H1 (cell line): ENCODE measurements at regions not wholly inside any gene's neighbourhood (a gene's known extent, or its start where the extent isn't known, plus 50 kb on each side); places are given as distances from the start of the nearest gene placed in this dataset.

Source experiments
- CTCF ChIA-PET: fragments of 300-600 bp; sonication (Branson Sonifier 250); formaldehyde crosslinking; loops from one replicate; lab custom pipeline; 2021; ENCODE audit not compliant: partially characterized antibody; lab: Charles Lee
- POLR2A ChIA-PET: fragments of 300-600 bp; sonication (Branson Sonifier 250); formaldehyde crosslinking; loops from one replicate; lab custom pipeline; 2021; ENCODE audit warnings: inconsistent platforms; ENCODE audit not compliant: partially characterized antibody; lab: Charles Lee
- DNase-seq, 2 experiments: peaks; one replicate each; pipeline versions ENCODE4 v3.0.0 to v3.0.0-alpha.2; 2010 to 2022; ENCODE audit warnings: low spot score in 2 of 2, low read depth in 1 of 2, mixed read lengths in 1 of 2
- FAIRE-seq: peaks from 2 replicates; lab custom pipeline; 2011; peaks lifted over from hg19 to GRCh38; lab: Jason Lieb, UNC
- H2AFZ ChIP-seq: 2 replicates; pipeline ENCODE4 v1.8.1; 2012; ENCODE audit warnings: low read length, inconsistent platforms
- H2AK5ac ChIP-seq: 2 replicates; pipeline ENCODE4 v1.6.1; 2013; ENCODE audit warnings: low read depth, low read length
- H2BK120ac ChIP-seq: replicated peaks from 2 replicates; pipeline ENCODE3; 2013; ENCODE audit warnings: low read depth, low read length, inconsistent platforms
- H2BK12ac ChIP-seq: 2 replicates; pipeline ENCODE4 v1.6.1; 2013; ENCODE audit warnings: low read depth, low read length
- H2BK15ac ChIP-seq: 2 replicates; pipeline ENCODE4 v1.6.1; 2013; ENCODE audit warnings: low read length
- H2BK20ac ChIP-seq: 2 replicates; pipeline ENCODE4 v1.6.1; 2013; ENCODE audit warnings: low read length
- H2BK5ac ChIP-seq: 2 replicates; pipeline ENCODE4 v1.6.1; 2013; ENCODE audit warnings: low read depth, low read length
- H3K14ac ChIP-seq: 2 replicates; pipeline ENCODE4 v1.6.1; 2013; ENCODE audit warnings: inconsistent platforms; ENCODE audit not compliant: insufficient read length
- H3K18ac ChIP-seq: 2 replicates; pipeline ENCODE4 v1.6.1; 2013; ENCODE audit warnings: low read length; ENCODE audit errors: extremely low read depth
- H3K23ac ChIP-seq: 2 replicates; pipeline ENCODE4 v1.6.1; 2013; ENCODE audit warnings: inconsistent platforms; ENCODE audit not compliant: insufficient read length
- H3K23me2 ChIP-seq: 2 replicates; pipeline ENCODE4 v1.6.1; 2013; ENCODE audit warnings: low read depth, low read length
- H3K27ac ChIP-seq: 2 replicates; pipeline ENCODE4 v1.6.1; 2011; ENCODE audit warnings: low read depth, low read length, inconsistent platforms
- H3K27me3 ChIP-seq, 4 experiments: replicated peaks in 1 of 4; 1 replicate in 1 of 4; 2 replicates in 3 of 4; pipeline versions ENCODE4 v1.6.1 to v1.8.1; 2011 to 2013; ENCODE audit warnings: low read length in 3 of 4, mild to moderate bottlenecking in 3 of 4, inconsistent platforms in 2 of 4, mixed read lengths in 2 of 4, moderate library complexity in 1 of 4; ENCODE audit not compliant: control insufficient read depth in 3 of 4, insufficient read depth in 3 of 4; ENCODE audit errors: extremely low read depth in 1 of 4
- H3K36me3 ChIP-seq, 4 experiments: 2 replicates each; pipeline versions ENCODE4 v1.6.1 to v1.8.1; 2011 to 2013; ENCODE audit warnings: mild to moderate bottlenecking in 4 of 4, low read length in 3 of 4, moderate library complexity in 2 of 4, control low read depth in 1 of 4, inconsistent platforms in 1 of 4; ENCODE audit not compliant: insufficient read depth in 4 of 4, control insufficient read depth in 2 of 4
- H3K4ac ChIP-seq: replicated peaks from 2 replicates; pipeline ENCODE3; 2013; ENCODE audit warnings: low read length, low read depth, mixed read lengths, inconsistent platforms; ENCODE audit not compliant: insufficient read length
- H3K4me1 ChIP-seq, 4 experiments: replicated peaks in 1 of 4; 1 replicate in 1 of 4; 2 replicates in 3 of 4; pipeline versions ENCODE4 v1.6.1 to v1.8.1; 2011 to 2013; ENCODE audit warnings: low read length in 3 of 4, inconsistent platforms in 2 of 4, mixed read lengths in 1 of 4; ENCODE audit not compliant: insufficient read depth in 4 of 4, control insufficient read depth in 3 of 4
- H3K4me2 ChIP-seq, 2 experiments: 2 replicates each; pipeline versions ENCODE4 v1.6.1 to v1.8.1; 2011 to 2013; ENCODE audit warnings: low read depth in 2 of 2, low read length in 2 of 2, control low read depth in 1 of 2, inconsistent platforms in 1 of 2, mild to moderate bottlenecking in 1 of 2; ENCODE audit not compliant: insufficient read depth in 1 of 2
- H3K4me3 ChIP-seq, 4 experiments: fragments of 200-600, 300-600 bp in 1 of 4; sonication (generic), shearing (Covaris generic), sonication (Bioruptor Twin) in 1 of 4; 2 replicates each; pipeline versions ENCODE4 v1.5.1 to v1.8.1; 2011 to 2016; ENCODE audit warnings: low read length in 4 of 4, low read depth in 3 of 4, control low read depth in 2 of 4, inconsistent platforms in 2 of 4, mild to moderate bottlenecking in 2 of 4, mixed read lengths in 1 of 4, moderate library complexity in 1 of 4; ENCODE audit not compliant: insufficient read depth in 2 of 4; ENCODE audit errors: extremely low read depth in 1 of 4
- H3K56ac ChIP-seq: replicated peaks from 2 replicates; pipeline ENCODE3; 2013; ENCODE audit warnings: low read depth, mild to moderate bottlenecking, mixed read lengths, low read length, inconsistent platforms; ENCODE audit not compliant: insufficient read length
- H3K79me1 ChIP-seq: 2 replicates; pipeline ENCODE4 v1.6.1; 2013; ENCODE audit warnings: low read depth, low read length, control low read depth
- H3K79me2 ChIP-seq, 2 experiments: 2 replicates each; pipeline versions ENCODE4 v1.6.1 to v1.8.1; 2012 to 2013; ENCODE audit warnings: low read length in 2 of 2, mild to moderate bottlenecking in 2 of 2, inconsistent platforms in 1 of 2; ENCODE audit not compliant: insufficient read depth in 2 of 2, control insufficient read depth in 1 of 2
- H3K9ac ChIP-seq, 4 experiments: replicated peaks in 1 of 4; 1 replicate in 1 of 4; 2 replicates in 3 of 4; pipeline versions ENCODE4 v1.6.1 to v1.8.1; 2011 to 2013; ENCODE audit warnings: low read depth in 3 of 4, low read length in 3 of 4, control low read depth in 2 of 4, mild to moderate bottlenecking in 2 of 4, moderate library complexity in 2 of 4, inconsistent platforms in 1 of 4; ENCODE audit errors: extremely low read depth in 1 of 4
- H3K9me3 ChIP-seq, 2 experiments: 2 replicates each; pipeline versions ENCODE4 v1.6.1 to v1.8.1; 2012 to 2013; ENCODE audit warnings: mild to moderate bottlenecking in 2 of 2, moderate library complexity in 2 of 2, control low read depth in 1 of 2, inconsistent platforms in 1 of 2, low read depth in 1 of 2, low read length in 1 of 2, mixed read lengths in 1 of 2; ENCODE audit not compliant: insufficient read depth in 2 of 2
- H4K20me1 ChIP-seq, 2 experiments: replicated peaks in 1 of 2; 2 replicates each; pipeline versions ENCODE3 to v1.8.1; 2011 to 2013; ENCODE audit warnings: inconsistent platforms in 2 of 2, low read length in 2 of 2, mild to moderate bottlenecking in 1 of 2; ENCODE audit not compliant: insufficient read depth in 2 of 2, control insufficient read depth in 1 of 2
- H4K5ac ChIP-seq: 2 replicates; pipeline ENCODE4 v1.6.1; 2013; ENCODE audit warnings: low read length, low read depth, mixed read lengths, inconsistent platforms; ENCODE audit not compliant: insufficient read length
- H4K8ac ChIP-seq: 2 replicates; pipeline ENCODE4 v1.8.0; 2013; ENCODE audit warnings: mild to moderate bottlenecking, moderate library complexity, low read length, inconsistent platforms; ENCODE audit not compliant: insufficient read depth; ENCODE audit errors: extremely low read depth
- H4K91ac ChIP-seq: replicated peaks from 2 replicates; pipeline ENCODE3; 2013; ENCODE audit warnings: low read length, mixed read lengths, inconsistent platforms; ENCODE audit not compliant: insufficient read length
- SP1 ChIP-seq: IDR thresholded peaks from 2 replicates; pipeline ENCODE4 v1.6.1; 2011; ENCODE audit warnings: low read depth, low read length
- WGBS, 2 experiments: shearing (Covaris generic) in 1 of 2; methylation state at CpG; one replicate each; pipeline versions ENCODE4 v1.1.6 to v1.1.7; 2013 to 2015; ENCODE audit warnings: low lambda C conversion rate in 2 of 2, mixed read lengths in 2 of 2, inconsistent platforms in 1 of 2, low coverage in 1 of 2, missing lambda C conversion rate in 1 of 2; ENCODE audit not compliant: insufficient replicate concordance in 2 of 2, insufficient coverage in 1 of 2, insufficient read length in 1 of 2; ENCODE audit errors: extremely low coverage in 1 of 2, missing lambda C conversion rate in 1 of 2; 5-methylcytosine and 5-hydroxymethylcytosine counted together

DNA sequence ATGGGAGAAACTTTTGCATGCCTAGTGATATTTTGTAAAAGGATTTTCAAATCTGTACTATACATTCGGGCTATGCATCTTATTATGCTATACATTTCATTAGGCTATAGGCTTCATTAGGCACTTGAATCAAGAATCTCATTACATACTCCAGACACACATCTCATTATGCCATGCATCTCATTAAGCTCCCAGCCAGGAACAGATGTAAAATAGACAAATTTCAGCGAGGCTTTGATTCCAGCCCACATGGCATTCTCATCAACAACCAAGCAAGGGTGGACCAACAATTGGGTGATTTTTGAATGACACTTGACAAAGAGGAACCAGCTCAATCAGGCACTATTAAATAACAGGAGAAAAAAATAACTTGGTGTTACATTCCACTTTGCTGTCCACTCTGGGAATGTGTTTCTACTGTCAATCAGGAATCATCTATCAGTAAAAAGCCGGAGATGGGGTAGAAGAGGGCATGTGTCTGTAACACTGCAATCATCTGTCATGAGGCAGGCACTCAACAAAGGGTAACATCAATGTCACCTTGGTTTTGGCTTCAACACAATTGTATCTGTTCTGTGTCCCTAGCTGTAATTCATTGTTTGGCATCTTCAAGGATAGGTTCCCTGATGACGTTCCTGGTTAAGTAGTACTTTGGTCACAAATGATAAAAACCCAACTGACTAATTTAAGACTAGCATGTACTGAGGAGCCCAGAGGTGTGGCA lies 498.6 kb downstream of the EPHA4 start:
- Histone ChIP-seq H2BK12ac (no peak overlapping the region), H3K9ac (no peak overlapping the region), H4K91ac (no peak overlapping the region), H3K4ac (no peak overlapping the region), H4K8ac (no peak overlapping the region), H3K23me2 (no peaks in the 10 kb centered on the region), H2BK20ac (no peak overlapping the region), H3K27ac (no peak overlapping the region), H3K23ac (no peak overlapping the region), H3K4me1 (no peaks in the 10 kb centered on the region), H2AFZ (no peak overlapping the region), H3K79me1 (no peaks in the 10 kb centered on the region), H3K36me3 (no peaks in the 10 kb centered on the region), H2BK120ac (no peak overlapping the region), H3K18ac (no peak overlapping the region), H2BK5ac (no peak overlapping the region), H4K20me1 (no peaks in the 10 kb centered on the region), H3K14ac (no peak overlapping the region), H3K56ac (no peak overlapping the region), H3K27me3 (peaks cover 0 to 1% (median 0%) of the 10 kb centered on the region in 4 experiments; a peak in 1 of 7 replicates), H3K4me2 (no peak overlapping the region), H3K9me3 (peaks cover 11 to 14% of the 10 kb centered on the region in 2 experiments; a peak in 2 of 4 replicates), H3K4me3 (no peak overlapping the region), H4K5ac (no peak overlapping the region), H3K79me2 (no peaks in the 10 kb centered on the region), H2AK5ac (no peak overlapping the region), H2BK15ac (no peak overlapping the region)
- FAIRE-seq (no peak), DNase-seq (no peak)
- ChIA-PET CTCF (interaction anchor here (1.3 kb wide), 1 partner anchor 27 kb away, joined by 4 read pairs; no protein-coding TSS in a partner anchor), POLR2A (no interaction called here)
- no peak for TF ChIP-seq SP1
- WGBS, 2 experiments, result 97% methylated on average over 4 of the region's 4 CpGs; no CpG with 5 or more reads in 1 of the 2 experiments
